IMR-90 (cell line): ENCODE measurements at regions not wholly inside any gene's neighbourhood (a gene's known extent, or its start where the extent isn't known, plus 50 kb on each side); places are given as distances from the start of the nearest gene placed in this dataset.

Experiments used
- BHLHE40 ChIP-seq: fragments of 150-350 bp; IDR thresholded peaks from 2 replicates; pipeline ENCODE4 v1.6.1; 2016; ENCODE audit warnings: mild to moderate bottlenecking, low read depth, low read length
- CEBPB ChIP-seq: IDR thresholded peaks from 2 replicates; pipeline ENCODE4 v1.6.1; 2012; ENCODE audit warnings: low read depth, low read length, improper control_type of control experiment
- CHD1 ChIP-seq: IDR thresholded peaks from 2 replicates; pipeline ENCODE4 v1.6.1; 2012; ENCODE audit warnings: low read depth, low read length, improper control_type of control experiment
- CTCF ChIP-seq: conservative IDR thresholded peaks from 2 replicates; pipeline ENCODE4 v1.5.1; 2012; ENCODE audit warnings: mild to moderate bottlenecking, low read depth, low read length, improper control_type of control experiment
- ELK1 ChIP-seq: fragments of 150-350 bp; IDR thresholded peaks from 2 replicates; pipeline ENCODE4 v1.6.1; 2016; ENCODE audit warnings: low read depth, mild to moderate bottlenecking, low read length, moderate library complexity, borderline replicate concordance
- FOS ChIP-seq: fragments of 150-350 bp; IDR thresholded peaks from 2 replicates; pipeline ENCODE4 v1.6.1; 2016; ENCODE audit warnings: low read depth, low read length
- MAZ ChIP-seq: IDR thresholded peaks from 2 replicates; pipeline ENCODE4 v1.6.1; 2012; ENCODE audit warnings: low read depth, mild to moderate bottlenecking, low read length, improper control_type of control experiment, moderate library complexity, borderline replicate concordance
- POLR2A ChIP-seq: IDR thresholded peaks from 2 replicates; pipeline ENCODE4 v1.6.1; 2012; ENCODE audit warnings: mild to moderate bottlenecking, low read depth, low read length
- RAD21 ChIP-seq: IDR thresholded peaks from 2 replicates; pipeline ENCODE4 v1.6.1; 2012; ENCODE audit warnings: low read length, improper control_type of control experiment
- RCOR1 ChIP-seq: IDR thresholded peaks from 2 replicates; pipeline ENCODE4 v1.6.1; 2012; ENCODE audit warnings: mild to moderate bottlenecking, low read length, improper control_type of control experiment; ENCODE audit not compliant: insufficient replicate concordance
- RFX5 ChIP-seq: IDR thresholded peaks from 2 replicates; pipeline ENCODE4 v1.8.0; 2012; ENCODE audit warnings: low read depth, mild to moderate bottlenecking, low read length, moderate library complexity
- SMC3 ChIP-seq: fragments of 150-350 bp; IDR thresholded peaks from 2 replicates; pipeline ENCODE4 v1.6.1; 2016; ENCODE audit warnings: low read depth, mild to moderate bottlenecking, antibody characterized with exemption, low read length, moderate library complexity

DNA sequence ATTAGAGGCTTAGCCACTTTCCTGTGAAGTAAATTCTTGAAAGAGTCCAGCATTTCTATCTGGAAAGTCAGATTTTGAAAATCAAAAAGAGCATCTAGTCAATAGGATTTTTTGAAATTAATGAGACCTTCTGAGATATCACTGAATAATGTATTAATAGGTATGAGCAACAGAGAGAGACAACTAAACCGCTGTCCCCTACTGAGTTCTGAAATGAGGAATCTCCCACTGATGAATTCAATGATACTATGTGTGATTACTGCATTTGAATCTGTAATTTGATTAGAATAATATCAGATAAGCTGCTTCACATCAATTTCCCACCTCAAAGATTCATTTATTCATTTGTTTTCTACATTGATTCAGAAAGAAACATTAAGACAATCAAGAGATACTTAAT lies 252.8 kb downstream of the TMX3 start:
- no peak for TF ChIP-seq CEBPB
- no peak for TF ChIP-seq RFX5
- no peak for TF ChIP-seq POLR2A
- no peak for TF ChIP-seq CTCF
- no peak for TF ChIP-seq CHD1
- no peak for TF ChIP-seq MAZ
- TF ChIP-seq FOS: no peak
- TF ChIP-seq ELK1: no peak
- TF ChIP-seq RAD21: no peak
- no peak for TF ChIP-seq BHLHE40
- TF ChIP-seq SMC3: no peak
- no peak for TF ChIP-seq RCOR1
